GM18858 (cell line): ENCODE measurements at regions not wholly inside any gene's neighbourhood (a gene's known extent, or its start where the extent isn't known, plus 50 kb on each side); places are given as distances from the start of the nearest gene placed in this dataset.

Source experiments
- ATAC-seq: cut with Tn5 transposase; IDR thresholded peaks from one replicate; pipeline ENCODE4 v1.9.1; 2021; ENCODE audit not compliant: unreplicated experiment

- ATAC-seq, result no peak
Observed at GRCh38 chr11:112507281-112507680, 246.6 kb upstream of the PLET1 start.

DNA sequence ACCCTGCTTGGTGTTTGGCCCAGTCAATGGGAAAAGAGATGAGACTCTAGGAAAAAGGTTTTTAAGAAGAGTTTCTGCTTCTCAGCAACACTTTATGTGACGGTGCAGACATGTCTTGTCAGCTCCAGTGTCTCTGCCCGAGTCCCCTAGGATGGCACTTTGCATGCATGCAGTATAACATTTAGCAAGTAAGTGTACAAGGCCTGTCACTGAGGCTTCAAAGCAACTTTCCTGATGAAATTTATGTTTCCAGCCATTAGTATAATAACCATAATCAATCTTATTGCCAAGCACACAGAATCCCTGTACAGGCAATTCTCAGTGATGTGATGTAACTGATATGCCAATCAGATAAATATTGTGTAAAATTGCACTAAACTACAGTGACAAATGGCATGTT lies 248.1 kb upstream of the PLET1 start:
- ATAC-seq, result no peak

DNA sequence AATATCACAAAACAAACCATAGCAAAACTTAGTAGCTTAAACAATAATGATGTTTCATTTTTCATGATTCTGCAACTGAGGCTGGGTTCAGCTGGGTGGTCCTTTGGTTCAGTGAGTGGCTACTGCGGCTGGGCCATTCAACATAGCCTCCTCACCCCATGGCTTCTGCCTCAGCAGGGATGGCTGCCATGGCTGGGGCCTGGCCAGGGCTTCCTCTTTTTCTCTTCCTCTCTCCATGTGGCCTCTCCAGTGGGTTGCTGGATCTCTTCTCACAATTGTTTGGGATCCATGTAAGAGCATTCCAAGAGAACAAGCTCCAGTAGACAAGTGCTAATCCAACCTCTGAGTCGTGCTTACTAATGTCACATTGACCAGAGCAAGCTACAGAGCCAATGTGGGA lies 248.6 kb upstream of the PLET1 start:
- no peak for ATAC-seq

GRCh38 chr11:112511271-112511670 lies 250.6 kb upstream of the PLET1 start:
- ATAC-seq, result no peak

DNA sequence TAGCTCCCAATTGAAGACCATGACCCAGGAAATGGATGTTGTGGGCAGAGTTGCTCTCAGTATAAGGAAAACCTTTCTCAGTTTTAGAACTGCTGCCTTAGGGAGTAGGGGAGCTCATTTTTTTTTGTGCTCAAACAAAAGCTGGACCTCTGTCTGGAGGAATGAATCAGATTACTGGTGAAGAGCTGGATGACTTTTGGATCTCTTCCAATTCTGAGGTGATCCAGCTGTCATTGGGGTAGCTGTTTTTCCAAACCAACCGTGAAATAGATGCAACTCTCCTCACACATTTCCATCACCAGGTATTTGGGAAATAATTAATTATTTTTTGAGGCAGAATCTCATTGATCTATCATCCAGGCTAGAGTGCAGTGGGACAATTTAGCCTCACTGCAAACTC lies 251.3 kb upstream of the PLET1 start:
- no peak for ATAC-seq

DNA sequence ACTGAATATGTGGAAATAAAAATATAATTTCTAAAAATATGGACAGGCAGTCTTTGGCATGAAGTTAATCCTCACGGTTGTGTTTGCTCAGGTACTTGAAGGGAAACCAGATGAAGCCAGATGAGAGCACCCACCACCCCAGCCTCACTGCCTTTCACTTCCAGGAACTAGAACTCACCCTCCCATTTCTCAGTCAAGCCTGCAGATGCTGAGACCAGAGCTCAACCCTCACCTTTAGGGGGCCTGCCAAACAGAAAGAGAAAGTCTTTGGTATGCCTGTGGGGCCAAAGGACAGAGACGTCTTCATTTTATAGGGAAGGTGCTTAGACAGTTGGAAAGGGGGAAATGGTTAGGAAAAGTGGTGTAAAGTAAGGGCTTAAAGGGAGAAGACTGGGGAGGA lies 252.8 kb upstream of the PLET1 start:
- no peak for ATAC-seq

DNA sequence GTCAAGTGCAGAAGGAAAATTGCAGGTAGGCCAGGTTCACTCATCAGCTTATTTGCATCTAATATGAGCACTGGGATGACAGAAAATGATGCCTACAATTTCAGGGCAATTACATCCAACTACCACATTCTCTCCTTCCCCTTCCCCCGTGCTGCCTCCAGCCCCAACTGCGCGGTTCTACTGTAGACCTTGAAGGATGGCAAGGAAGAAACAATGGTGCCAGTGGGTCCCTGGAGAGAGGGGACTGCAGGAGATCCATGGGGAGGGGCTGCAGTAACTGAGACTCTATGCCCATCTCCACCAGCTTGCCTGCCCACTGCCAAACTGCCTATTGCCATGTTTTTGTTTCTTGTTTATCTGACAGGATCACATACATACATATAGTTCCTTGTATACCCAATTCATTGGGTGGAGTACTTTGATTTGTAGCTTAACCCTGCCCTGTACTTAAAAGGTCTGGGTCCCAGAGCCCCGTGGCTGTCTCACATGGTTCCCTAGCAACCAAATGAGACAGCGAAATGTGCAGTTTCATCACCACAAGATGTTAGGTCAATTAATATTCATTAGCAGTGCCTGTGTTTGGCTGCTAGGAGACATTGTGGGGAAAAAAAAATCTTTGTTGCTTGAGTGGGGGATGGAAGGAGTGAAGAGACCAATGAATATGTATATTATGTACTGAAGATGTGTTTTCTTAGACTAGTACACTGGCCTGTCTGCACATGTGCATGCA lies 253.5 kb upstream of the PLET1 start:
- no peak for ATAC-seq

DNA sequence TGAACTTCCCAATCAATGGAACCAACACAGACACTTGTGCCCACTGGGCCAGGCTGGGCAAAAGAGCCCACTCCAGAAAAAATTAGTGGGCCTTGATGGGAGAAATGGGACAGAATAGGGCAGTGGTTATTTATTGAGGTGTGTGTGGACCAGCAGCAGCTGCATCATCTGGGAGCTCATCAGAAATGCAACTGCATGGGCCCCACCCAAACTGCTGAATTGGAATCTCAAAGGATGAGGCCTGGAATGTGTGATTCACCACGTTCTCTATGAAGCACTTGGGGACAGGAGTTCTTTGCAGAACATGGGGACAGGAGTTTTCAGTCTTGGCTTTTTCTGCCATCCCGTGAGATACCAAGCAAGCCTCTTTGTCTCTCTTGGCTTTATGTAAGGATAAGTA lies 255.6 kb upstream of the PLET1 start:
- no peak for ATAC-seq

DNA sequence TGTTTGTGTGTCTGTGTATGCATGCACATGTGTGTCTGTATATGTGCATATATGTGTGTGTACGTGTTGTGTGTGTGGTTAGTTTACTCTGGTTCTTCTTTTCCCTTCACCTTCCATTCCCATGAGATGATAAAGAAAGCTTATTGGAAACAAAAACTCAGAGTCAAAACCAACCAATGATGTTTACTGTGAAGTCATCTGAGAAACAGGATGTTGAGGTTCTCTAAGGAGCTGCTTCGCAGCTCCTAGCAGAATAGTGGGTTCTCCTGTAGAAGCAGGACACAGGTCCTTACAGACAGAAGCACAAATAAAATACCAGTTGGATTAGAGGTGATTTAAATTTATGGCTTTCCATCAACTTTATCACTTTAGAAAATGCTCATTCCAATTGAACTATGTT lies 256.1 kb upstream of the PLET1 start:
- ATAC-seq, result no peak

DNA sequence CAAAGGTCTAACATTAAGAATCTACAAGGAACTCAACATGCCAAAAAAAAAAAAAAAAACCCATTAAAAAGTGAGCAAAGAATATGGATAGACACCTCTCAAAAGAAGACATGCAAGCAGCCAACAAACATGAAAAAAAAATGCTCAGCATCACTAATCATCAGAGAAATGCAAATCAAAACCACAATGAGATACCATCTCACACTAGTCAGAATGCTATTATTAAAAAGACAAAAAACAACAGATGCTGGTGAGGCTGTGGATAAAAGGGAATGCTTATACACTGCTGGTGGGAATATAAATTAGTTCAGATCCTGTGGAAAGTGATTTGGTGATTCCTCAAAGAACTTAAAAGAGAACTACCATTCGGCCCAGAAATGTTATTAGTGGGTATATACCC lies 257.7 kb upstream of the PLET1 start:
- no peak for ATAC-seq

DNA sequence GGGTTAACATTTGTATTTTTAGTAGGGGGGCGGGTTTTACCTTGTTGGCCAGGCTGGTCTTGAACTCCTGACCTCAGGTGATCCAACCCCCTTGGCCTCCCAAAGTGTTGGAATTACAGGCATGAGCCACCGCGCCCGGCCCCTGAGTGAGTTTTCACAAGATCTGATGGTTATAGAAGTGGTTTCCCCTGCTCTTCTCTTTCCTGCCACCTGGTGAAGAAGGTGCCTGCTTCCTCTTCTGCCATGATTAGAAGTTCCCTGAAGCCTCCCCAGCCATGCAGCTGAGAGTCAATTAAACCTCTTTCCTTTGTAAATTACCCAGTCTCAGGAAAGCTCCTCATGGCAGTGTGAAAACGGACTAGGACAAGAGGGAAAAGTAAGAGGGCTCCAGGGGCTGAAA lies 259.1 kb upstream of the PLET1 start:
- ATAC-seq, result no peak

GRCh38 chr11:112520354-112520753 lies 259.7 kb upstream of the PLET1 start:
- ATAC-seq, result no peak

GRCh38 chr11:112522536-112522935 lies 261.9 kb upstream of the PLET1 start:
- no peak for ATAC-seq

DNA sequence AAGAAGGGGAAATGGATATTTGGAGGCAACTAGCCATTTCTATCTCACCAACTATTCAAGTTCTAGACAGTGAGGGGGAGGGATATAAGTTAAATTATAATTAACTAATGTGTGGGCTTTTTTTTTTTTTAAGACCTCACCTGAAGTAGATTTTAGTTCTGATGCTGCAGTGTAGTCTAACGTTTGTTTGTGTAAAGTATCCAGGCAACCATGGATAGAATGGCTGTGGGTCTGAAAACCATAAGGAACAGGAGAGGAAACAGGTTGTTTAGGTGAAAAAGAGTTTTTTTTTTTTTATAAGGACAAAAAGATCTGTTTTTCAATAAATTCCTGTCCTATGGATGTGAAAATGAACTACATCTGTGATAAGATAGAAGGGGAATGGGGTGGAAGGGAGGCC lies 262.4 kb upstream of the PLET1 start:
- ATAC-seq, result no peak

GRCh38 chr11:112523477-112523876 lies 262.8 kb upstream of the PLET1 start:
- ATAC-seq, result no peak

GRCh38 chr11:112523951-112524350 lies 263.3 kb upstream of the PLET1 start:
- ATAC-seq, result no peak

DNA sequence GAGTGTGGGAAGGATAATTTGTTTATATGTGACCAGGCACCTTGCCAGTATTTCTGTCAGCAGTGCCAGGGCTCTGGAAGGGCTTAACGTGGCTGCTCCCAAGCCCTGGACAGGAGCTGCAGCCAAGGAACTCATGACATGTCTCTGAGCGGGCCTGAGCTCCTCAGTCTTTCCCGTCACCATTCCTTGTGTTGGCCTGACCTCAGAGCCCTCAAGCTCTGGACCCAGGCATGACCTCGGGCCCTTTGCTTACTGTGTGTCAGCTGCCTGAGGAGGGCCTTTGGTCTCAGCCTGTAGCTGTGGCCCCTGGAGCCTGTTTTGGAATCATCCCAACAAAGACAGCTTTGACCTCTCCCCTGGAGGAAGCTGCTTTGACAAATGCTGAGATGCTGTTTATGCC lies 264.1 kb upstream of the PLET1 start:
- ATAC-seq, result no peak

- no peak for ATAC-seq
Observed at GRCh38 chr11:112525270-112525669, 264.6 kb upstream of the PLET1 start.

DNA sequence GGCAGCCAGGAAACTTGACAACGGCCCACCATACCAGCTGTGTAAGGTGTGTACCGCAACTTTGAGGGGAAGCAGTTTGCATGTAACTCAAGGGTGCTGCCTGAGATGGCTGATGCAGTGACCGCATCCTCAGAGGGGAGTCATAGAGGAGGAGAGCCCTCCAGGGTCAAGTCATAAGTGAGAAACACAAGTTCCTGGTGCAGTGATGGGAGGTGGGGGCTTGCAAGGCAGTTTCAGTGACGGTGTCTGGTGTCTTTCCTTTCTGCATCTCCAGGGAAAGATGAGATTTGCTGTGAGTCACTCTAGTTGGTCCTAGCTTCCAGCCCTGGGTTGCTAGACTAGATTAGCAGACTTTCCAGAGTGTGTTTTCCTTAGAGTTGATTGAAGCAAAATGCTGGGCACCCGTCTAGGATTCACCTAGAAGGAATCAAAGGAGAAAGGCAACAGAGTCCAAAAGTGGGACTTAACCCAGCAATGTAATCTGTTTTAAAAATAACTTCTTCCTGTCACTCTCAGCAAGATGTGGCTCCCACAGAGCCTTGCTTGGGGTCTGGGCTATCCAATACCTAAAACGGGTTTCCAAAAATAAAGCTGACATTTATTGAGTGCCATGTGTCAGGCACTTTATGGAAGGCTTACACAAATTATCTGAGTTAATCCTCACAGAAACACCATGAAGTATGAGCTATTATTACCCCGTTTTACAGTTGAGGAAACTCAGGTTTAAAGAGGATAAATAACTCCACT lies 265.4 kb upstream of the PLET1 start:
- ATAC-seq, result no peak

DNA sequence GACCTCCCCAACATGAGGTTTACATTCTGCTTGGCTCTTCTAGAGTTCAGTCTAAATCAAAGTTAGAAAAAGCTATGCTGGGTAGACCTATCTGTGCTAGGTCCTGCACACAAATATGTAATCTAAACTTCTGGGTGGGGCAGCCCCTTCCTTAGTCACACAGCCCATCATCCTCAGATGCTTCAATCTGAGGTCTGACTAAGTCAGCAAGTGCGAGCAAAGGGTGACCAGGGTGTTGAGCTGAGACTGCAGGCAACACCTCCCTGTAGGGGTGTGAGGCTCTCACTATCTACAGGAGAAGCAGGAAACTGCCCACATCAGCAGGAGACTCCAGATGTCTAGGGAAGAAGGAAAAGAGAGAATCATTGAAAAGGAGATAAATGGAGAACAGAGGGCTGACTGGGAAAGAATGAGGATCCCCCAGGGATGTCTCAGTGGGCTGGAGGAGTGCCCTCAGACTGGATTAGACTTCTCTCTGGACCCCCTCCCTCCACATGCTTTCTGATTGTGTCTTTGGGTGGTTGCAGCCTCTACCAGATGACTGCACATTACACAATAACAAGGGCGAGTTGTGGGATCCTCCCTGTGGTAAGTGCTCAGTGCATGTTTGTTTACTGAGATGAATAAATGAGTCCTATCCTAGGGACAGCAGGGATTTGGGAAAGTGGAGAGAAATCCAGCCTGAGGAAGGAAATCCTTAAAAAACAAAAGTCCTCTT lies 266.2 kb upstream of the PLET1 start:
- ATAC-seq, result no peak

DNA sequence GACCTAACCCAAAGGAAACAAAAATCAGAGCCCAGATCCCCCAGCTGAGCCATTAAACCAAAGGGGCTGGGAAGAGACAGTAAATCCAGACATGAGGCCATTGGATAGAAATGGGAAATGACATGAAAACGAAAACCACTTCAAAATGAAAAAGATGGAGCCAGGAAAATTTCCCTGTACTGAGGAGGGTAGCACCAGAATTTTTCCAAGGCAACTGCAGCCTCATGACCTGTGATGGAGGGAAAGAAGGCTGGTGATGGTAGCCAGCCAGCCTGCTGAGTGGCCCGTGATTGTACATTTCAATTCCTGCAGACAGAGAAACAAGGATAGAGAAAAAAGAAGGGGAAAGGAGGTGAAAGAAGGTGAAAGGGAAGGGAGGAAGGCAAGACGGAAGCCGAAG lies 268.4 kb upstream of the PLET1 start:
- ATAC-seq, result no peak

DNA sequence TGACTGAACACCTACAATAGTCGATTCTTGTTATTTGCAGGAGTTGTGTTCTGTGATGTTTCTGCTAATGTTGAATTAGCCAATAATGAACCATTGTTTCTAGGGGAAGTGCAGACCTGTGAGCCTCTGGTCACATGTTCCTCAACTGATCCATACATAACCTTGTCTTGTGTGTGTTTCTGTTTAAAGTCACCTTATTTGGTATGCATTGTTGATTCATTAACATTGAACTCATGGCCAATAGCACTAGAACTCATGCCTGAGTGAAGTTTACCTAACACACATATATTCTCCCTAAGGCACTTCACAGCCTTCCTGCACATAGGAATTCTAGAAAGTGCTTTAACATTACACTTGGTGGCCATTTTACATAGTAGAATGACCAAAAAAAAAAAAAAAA lies 271.8 kb upstream of the PLET1 start:
- ATAC-seq, result no peak
